GM20000 (cell line): ENCODE measurements at regions not wholly inside any gene's neighbourhood (a gene's known extent, or its start where the extent isn't known, plus 50 kb on each side); places are given as distances from the start of the nearest gene placed in this dataset.

ENCODE experiments used
- DNase-seq: peaks from one replicate; pipeline ENCODE4 v3.0.0; 2012; ENCODE audit warnings: low spot score
- TF ChIP-seq, protein P1 (sequence below): IDR thresholded peaks from 2 replicates; pipeline ENCODE4 v1.5.1; 2012; ENCODE audit warnings: mild to moderate bottlenecking, control low read depth; ENCODE audit errors: extremely low read depth, missing control alignments

DNA sequence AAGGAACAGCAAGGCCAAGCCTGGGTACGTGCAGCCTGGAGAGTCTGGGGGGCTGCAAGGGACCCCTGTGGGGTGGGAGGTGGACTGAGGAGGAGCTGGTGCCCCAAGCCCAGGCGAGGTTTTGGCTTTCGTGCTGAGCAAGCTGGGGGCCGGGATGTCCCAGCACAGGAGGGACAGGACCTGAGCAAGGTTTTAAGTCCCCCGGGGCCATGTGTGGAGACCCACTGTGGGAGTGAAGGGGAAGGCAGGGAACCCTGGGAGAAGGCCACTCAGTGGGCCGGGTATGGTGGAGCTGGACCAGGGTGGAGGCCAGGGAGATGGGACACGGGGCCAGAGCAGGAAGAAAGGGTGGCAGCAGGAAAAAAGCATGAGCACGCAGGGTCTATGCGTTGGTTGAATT, 419.2 kb upstream of the SULF2 start:
- TF ChIP-seq, protein P1, sequence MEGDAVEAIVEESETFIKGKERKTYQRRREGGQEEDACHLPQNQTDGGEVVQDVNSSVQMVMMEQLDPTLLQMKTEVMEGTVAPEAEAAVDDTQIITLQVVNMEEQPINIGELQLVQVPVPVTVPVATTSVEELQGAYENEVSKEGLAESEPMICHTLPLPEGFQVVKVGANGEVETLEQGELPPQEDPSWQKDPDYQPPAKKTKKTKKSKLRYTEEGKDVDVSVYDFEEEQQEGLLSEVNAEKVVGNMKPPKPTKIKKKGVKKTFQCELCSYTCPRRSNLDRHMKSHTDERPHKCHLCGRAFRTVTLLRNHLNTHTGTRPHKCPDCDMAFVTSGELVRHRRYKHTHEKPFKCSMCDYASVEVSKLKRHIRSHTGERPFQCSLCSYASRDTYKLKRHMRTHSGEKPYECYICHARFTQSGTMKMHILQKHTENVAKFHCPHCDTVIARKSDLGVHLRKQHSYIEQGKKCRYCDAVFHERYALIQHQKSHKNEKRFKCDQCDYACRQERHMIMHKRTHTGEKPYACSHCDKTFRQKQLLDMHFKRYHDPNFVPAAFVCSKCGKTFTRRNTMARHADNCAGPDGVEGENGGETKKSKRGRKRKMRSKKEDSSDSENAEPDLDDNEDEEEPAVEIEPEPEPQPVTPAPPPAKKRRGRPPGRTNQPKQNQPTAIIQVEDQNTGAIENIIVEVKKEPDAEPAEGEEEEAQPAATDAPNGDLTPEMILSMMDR, result no peak
- no peak for DNase-seq

DNA sequence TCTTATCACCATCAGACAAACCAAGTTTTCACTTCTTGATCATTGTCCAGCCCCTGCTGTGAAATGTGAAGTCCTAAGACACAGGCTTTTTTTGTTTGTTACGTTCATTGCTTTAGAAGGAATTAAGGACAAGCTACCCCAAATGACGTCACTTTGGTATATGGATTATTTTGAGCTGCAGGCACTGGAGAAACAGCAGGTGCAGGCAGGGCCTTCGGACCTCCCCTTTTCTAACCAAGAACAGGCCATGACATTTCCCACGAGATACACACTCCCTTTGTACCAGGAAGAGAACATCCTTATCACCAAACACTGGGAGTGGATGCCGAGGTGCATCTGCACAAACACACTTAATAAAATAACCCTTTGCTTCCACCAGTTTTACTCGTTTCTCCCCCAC, 418.0 kb upstream of the SULF2 start:
- DNase-seq, result no peak
- TF ChIP-seq, protein P1, result no peak

DNA sequence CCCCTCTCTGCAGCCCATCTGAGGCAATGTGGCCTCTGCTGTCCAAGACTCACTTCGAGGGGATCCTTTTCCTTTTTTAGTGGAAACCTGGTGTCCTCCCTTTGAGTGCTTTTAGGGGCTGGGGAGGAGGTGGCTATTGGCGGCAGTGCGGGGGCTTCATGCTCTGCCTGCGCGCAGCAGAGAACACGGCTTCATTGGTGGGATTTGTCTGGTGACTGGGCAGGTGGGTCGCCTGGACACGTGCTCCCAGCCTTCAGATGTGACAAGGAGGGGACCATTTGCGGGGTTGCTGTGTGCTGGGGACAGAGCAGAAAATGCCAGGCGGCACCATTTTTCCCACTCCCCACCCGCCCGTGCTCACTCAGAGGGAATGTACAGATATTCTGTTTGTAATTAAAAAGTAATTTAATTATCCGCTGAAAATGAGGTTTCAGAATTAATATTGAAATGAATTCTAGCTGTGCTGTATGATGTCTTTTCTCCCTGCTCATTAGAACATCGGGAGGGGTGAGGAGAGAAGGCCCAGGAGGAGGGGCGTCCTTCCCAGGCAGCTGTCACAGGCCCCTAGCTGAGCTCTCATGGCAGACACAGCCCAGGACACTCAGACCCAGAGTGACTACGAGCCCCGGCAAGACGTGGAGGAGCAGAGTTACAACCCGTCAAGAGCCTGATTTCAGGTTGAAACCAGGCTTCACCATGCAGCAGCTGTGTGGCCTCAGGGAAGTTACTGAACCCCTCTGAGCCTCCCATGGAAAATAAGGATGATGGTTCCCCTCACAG, 417.2 kb upstream of the SULF2 start:
- TF ChIP-seq, protein P1, result no peak
- no peak for DNase-seq

DNA sequence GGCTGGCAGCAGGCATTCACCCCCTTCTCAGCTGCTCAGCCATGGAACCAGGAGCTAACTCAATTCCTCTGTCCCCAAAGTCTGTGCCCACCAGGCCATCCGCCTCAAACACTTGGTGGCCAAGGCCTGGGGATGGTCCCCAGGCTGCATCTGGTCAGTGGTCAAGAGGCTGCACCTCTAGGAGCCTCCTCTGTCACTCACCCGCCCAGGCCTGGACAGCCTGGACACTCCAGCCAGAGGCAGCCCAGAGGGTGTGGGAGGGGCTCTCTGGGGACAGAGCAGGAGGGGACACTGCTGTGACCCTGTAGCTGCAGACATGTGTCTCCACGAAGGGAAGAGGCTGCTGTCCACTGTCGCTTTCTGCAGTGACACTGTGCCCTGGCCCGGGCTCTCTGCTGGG, 416.6 kb upstream of the SULF2 start:
- no peak for DNase-seq
- TF ChIP-seq, protein P1, result no peak

DNA sequence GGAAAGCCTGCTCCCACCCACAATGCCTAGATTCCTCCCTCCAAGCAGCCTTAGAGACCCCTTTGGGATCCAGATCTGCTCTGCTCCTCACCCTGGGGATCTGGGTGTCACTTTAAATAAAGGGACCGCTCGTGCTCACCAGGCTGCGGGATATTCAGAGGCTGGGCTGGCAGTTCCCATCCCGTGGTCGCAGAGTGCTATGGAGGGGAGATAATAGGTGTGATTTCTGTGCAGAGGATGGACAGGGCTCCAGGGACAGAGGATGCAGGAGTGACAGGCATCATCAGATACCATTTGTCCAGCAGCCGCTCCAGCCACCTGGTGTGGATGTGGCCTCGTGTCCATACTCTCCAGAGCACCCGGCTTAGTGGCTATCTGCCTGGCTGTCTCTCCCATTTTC, 415.9 kb upstream of the SULF2 start:
- TF ChIP-seq, protein P1, result no peak
- DNase-seq, result no peak

DNA sequence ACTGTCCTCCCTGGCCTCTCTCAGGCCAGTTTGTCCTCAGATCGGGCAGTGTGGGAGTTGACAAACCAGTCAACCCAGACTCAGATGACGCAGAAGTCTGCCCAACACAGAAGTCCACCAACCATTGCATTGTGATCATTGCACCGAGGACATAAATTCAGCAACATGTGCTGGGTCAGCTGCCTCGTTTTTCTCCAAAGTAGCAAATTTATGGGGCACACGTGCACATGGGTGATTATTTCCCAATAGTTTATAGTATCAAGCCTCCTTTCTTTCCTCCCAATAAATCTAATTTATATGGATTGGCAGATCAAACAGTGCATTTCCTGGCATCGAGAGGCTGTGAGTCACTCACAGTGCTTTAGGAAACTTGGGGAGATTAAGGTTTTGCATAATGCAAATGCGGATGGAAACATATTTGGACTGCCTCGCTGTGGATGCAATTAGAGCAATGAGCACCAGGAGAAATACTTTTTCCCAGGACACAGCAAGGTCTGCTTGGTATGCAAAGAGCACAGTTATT, 413.7 kb upstream of the SULF2 start:
- no peak for DNase-seq
- TF ChIP-seq, protein P1, result no peak

DNA sequence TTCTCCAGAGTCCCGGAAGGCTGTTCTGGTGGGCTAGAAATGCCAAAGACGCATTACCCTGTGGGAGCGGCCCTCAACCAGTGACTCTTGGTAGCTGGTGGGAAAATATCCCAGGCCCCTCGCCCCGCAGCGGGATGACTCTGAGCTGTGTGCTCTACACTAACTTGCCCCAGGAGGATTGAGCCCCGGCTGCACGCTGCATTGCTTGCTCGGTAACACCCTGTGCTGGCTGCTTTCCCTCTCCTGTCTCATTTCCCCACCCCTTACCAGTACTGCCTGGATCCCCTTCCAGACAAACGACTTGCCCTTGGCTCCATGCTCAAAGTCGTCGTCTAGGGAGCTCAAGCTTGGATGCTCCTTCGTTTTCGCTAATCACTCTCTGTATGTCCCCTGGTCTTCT, 411.8 kb upstream of the SULF2 start:
- no peak for DNase-seq
- TF ChIP-seq, protein P1, result no peak
